T-helper 2 cell treated with Interferon-gamma antibody and Interleukin-4, amounts not matched to agents 5 μg/mL and 100 μg/mL, for 36 hours (primary cell): ENCODE measurements at regions not wholly inside any gene's neighbourhood (a gene's known extent, or its start where the extent isn't known, plus 50 kb on each side); places are given as distances from the start of the nearest gene placed in this dataset.

Experiments used
- DNase-seq: peaks from one replicate; pipeline ENCODE4 v3.0.0; 2021; ENCODE audit warnings: low spot score
- H3K27ac Mint-ChIP-seq: one replicate; pipeline ENCODE4 v1.8.0; 2021; ENCODE audit warnings: mild to moderate bottlenecking, mixed read lengths
- H3K27me3 Mint-ChIP-seq: one replicate; pipeline ENCODE4 v1.8.0; 2021; ENCODE audit warnings: low read depth, mixed read lengths
- H3K36me3 Mint-ChIP-seq: one replicate; pipeline ENCODE4 v1.8.0; 2021; ENCODE audit warnings: low read depth, mixed read lengths
- H3K4me1 Mint-ChIP-seq: one replicate; pipeline ENCODE4 v1.8.0; 2021; ENCODE audit warnings: low read depth, mixed read lengths
- H3K4me3 Mint-ChIP-seq: one replicate; pipeline ENCODE4 v1.8.0; 2022; ENCODE audit warnings: mild to moderate bottlenecking, moderate library complexity, mixed read lengths
- H3K9me3 Mint-ChIP-seq: one replicate; pipeline ENCODE4 v1.8.0; 2021; ENCODE audit warnings: mixed read lengths

DNA sequence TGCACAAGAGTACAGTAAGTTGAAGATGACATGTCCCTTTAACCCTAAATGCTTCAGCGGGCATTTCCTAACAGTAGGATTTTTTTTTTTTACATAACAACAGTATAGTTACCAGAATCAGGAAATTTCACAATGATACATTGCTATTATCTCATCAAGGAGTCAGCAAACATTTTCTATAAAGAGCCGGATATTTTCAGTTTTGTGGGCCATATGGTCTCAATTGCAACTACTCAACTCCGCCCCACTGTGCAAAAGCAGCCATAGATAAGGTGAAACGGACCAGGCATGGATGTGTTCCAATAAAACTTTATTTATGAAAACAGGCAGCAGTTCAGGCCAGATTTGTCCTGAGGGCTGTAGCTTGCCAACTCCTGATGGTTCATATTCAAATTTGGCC, 130.6 kb downstream of the SMAD6 start:
- Mint-ChIP-seq H3K4me1 (no peaks in the 10 kb centered on the region), H3K27ac (no peak overlapping the region), H3K4me3 (no peak overlapping the region), H3K9me3 (no peaks in the 10 kb centered on the region), H3K36me3 (no peaks in the 10 kb centered on the region), H3K27me3 (no peaks in the 10 kb centered on the region)
- DNase-seq = no peak

DNA sequence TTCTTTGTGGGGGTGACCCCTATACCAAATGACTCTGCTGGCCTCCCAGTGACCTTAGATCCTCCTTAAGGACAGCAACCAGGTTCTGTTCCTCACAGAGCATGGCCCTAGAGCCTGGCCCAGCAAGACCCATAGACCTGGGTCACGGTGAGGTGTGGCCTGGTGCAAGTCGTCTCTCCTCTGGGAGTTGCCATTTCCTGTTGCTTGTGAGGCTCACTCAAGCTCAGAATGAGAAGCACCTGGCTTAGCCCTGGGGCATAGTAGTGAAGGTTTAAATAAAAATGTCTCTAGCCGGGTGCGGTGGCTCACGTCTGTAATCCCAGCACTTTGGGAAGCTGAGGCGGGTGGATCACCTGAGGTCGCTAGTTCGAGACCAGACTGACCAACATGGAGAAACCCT, 131.3 kb downstream of the SMAD6 start:
- H3K27ac Mint-ChIP-seq = no peak overlapping the region
- H3K4me3 Mint-ChIP-seq = no peak overlapping the region
- H3K27me3 Mint-ChIP-seq = no peaks in the 10 kb centered on the region
- no peaks in the 10 kb centered on the region for H3K9me3 Mint-ChIP-seq
- no peak for DNase-seq
- no peaks in the 10 kb centered on the region for H3K4me1 Mint-ChIP-seq
- no peaks in the 10 kb centered on the region for H3K36me3 Mint-ChIP-seq

- Mint-ChIP-seq H3K36me3 (no peaks in the 10 kb centered on the region), H3K27me3 (no peaks in the 10 kb centered on the region), H3K27ac (no peak overlapping the region), H3K4me3 (no peak overlapping the region), H3K4me1 (no peaks in the 10 kb centered on the region), H3K9me3 (no peaks in the 10 kb centered on the region)
- DNase-seq = no peak
Observed at GRCh38 chr15:66833803-66834202, 131.8 kb downstream of the SMAD6 start.

GRCh38 chr15:66834881-66835878, 133.1 kb downstream of the SMAD6 start:
- no peak overlapping the region for H3K27ac Mint-ChIP-seq
- H3K27me3 Mint-ChIP-seq = peaks cover 4% of the 10 kb centered on the region
- no peaks in the 10 kb centered on the region for H3K9me3 Mint-ChIP-seq
- DNase-seq = no peak
- H3K4me1 Mint-ChIP-seq = no peaks in the 10 kb centered on the region
- no peak overlapping the region for H3K4me3 Mint-ChIP-seq
- no peaks in the 10 kb centered on the region for H3K36me3 Mint-ChIP-seq

- Mint-ChIP-seq H3K4me3 (no peak overlapping the region), H3K27me3 (peaks cover 13% of the 10 kb centered on the region), H3K36me3 (no peaks in the 10 kb centered on the region), H3K9me3 (no peaks in the 10 kb centered on the region), H3K4me1 (no peaks in the 10 kb centered on the region), H3K27ac (no peak overlapping the region)
- DNase-seq = no peak
Observed at GRCh38 chr15:66836231-66837030, 134.4 kb downstream of the SMAD6 start.

DNA sequence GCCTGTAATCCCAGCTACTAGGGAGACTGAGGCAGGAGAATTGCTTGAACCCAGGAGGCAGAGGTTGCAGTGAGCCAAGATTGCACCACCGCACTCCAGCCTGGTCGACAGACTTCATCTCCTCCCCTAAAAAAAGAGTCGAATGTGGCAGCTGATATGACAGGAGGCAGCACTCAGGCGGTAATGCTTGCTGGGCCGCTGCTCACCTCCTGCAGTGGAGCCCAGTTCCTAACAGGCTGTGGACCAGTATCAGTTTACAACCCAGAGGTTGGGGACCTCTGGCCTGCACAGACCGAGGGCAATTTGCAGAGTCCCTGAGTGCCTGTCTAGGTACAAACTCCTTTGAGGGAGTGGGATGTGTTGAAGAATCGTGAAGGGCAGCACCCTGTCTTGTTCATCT, 136.2 kb downstream of the SMAD6 start:
- Mint-ChIP-seq H3K4me3 (no peak overlapping the region), H3K27ac (no peak overlapping the region), H3K4me1 (no peaks in the 10 kb centered on the region), H3K27me3 (peaks cover 25% of the 10 kb centered on the region), H3K9me3 (no peaks in the 10 kb centered on the region), H3K36me3 (no peaks in the 10 kb centered on the region)
- DNase-seq = no peak

- H3K27ac Mint-ChIP-seq = no peak overlapping the region
Observed at GRCh38 chr15:66838671-66839239, 136.7 kb downstream of the SMAD6 start.

DNA sequence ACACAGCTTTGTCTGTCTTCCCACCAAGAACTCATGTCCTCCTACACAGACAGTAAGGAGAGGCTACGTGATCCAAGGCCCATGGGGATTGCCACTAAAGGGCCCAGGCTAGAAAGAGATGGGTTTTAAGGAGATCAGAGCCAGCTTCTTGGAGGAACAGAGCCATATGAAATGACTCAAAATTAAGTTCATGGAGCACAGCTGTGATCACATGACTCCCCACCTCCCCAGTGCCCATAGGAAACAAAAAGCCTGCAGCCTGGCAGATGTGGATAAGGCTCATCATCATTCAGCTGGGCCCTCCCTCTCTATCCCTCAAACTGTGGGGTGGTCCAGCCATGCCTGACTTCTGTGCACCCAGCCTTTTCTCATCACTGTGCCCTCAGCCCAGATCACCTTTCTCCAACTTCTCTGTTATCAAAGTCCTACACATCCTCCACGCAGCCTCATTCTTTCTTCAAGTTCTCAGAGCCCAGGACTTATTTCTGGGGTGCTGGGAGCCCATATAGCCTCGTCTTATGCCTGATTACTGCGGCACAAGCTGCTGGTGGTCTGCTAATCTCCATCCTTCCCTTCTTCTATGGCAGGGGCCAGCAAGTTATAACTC, 137.6 kb downstream of the SMAD6 start:
- no peaks in the 10 kb centered on the region for H3K36me3 Mint-ChIP-seq
- H3K9me3 Mint-ChIP-seq = no peaks in the 10 kb centered on the region
- H3K27ac Mint-ChIP-seq = no peak overlapping the region
- no peaks in the 10 kb centered on the region for H3K4me1 Mint-ChIP-seq
- peaks cover 39% of the 10 kb centered on the region for H3K27me3 Mint-ChIP-seq
- DNase-seq = no peak
- no peak overlapping the region for H3K4me3 Mint-ChIP-seq

More at GRCh38 chr15:66838671-66839239, 136.7 kb downstream of the SMAD6 start:
- Mint-ChIP-seq H3K4me1 (no peaks in the 10 kb centered on the region), H3K9me3 (no peaks in the 10 kb centered on the region), H3K4me3 (no peak overlapping the region), H3K36me3 (no peaks in the 10 kb centered on the region), H3K27me3 (peaks cover 30% of the 10 kb centered on the region)
- DNase-seq = no peak

GRCh38 chr15:66840615-66841390, 138.8 kb downstream of the SMAD6 start:
- H3K4me3 Mint-ChIP-seq = no peak overlapping the region
- no peak for DNase-seq
- H3K27ac Mint-ChIP-seq = no peak overlapping the region

DNA sequence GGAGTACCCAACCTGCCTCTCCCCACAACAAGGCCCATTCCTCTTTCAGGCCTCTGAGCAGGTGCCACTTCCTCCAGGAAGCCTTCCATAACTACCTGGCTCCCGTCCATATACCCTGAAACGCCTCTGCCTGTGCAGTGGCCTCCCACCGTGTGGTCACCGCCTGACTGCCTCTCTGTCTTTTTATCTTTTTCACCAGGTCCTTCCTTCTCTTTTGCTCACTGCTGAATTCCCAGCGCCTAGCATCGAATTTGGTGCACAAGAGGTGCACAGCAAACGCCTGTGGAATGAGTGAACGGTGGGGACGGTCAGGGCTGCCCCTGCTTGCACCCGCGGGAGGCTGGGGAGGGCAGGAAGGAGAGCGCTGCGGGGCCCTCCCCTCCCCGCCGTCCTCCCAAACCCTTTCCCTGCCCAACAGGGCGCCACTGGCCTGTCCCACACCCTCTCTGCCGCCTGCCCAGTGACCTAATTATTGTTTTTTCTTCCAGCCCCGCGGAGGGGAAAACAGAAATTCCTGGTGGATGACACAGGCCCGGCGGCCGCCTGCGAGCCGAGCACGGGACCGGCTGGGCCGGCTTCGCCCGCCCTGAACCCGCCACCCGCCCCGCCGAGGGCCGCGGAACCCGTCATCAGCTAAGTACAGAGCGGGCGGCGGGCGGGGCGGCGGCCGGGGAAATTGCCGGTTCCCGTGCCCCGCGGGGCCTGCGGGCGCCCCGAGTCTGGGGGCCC, 140.1 kb downstream of the SMAD6 start:
- peaks cover 50% of the 10 kb centered on the region for H3K27me3 Mint-ChIP-seq
- no peak overlapping the region for H3K4me3 Mint-ChIP-seq
- no peak overlapping the region for H3K27ac Mint-ChIP-seq
- no peaks in the 10 kb centered on the region for H3K36me3 Mint-ChIP-seq
- no peak for DNase-seq
- no peaks in the 10 kb centered on the region for H3K9me3 Mint-ChIP-seq
- H3K4me1 Mint-ChIP-seq = no peaks in the 10 kb centered on the region

More at GRCh38 chr15:66840615-66841390, 138.8 kb downstream of the SMAD6 start:
- H3K4me1 Mint-ChIP-seq = no peaks in the 10 kb centered on the region
- peaks cover 48% of the 10 kb centered on the region for H3K27me3 Mint-ChIP-seq
- no peaks in the 10 kb centered on the region for H3K9me3 Mint-ChIP-seq
- no peaks in the 10 kb centered on the region for H3K36me3 Mint-ChIP-seq

DNA sequence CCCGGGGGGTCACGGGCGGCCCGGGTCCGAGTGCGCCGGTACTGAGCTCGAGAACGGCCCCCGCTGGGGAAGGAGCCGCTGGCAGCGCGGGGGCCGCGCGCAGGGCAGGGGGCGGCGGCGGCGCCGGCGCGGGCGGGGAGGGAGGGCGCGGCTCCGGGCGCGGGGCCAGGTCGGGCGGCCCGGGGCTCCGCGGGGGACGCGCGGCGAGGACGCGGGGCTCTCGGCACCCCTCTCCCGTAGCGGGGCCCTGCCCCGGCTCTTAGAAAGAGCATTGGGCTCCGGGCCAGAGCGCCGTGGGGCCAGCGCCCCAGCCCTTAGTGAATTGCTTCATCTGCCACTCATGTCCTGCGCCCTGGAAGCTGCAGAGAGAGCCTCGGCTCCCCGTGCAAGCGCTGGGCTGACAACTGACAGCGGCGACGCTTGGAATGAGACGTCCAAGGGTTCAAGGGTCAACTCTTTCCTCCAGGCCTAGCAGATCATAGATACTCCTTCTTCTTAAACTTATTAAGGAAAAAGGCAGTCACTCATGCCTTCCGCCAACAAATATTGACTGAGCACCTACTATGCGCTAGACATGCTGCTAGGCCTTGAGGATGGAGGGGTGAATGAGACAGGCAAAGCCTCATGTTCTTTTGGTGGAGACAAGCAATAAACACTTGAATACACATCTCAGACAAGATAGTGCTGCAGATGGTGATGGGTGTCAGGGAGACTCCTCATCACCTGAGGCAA, 140.8 kb downstream of the SMAD6 start:
- Mint-ChIP-seq H3K4me1 (no peaks in the 10 kb centered on the region), H3K4me3 (peak overlapping the region; percentile 17), H3K27ac (no peak overlapping the region), H3K36me3 (no peaks in the 10 kb centered on the region), H3K27me3 (peaks cover 50% of the 10 kb centered on the region), H3K9me3 (no peaks in the 10 kb centered on the region)
- DNase-seq = no peak

- Mint-ChIP-seq H3K9me3 (no peaks in the 10 kb centered on the region), H3K4me3 (no peak overlapping the region), H3K36me3 (no peaks in the 10 kb centered on the region), H3K4me1 (no peaks in the 10 kb centered on the region), H3K27me3 (peaks cover 50% of the 10 kb centered on the region), H3K27ac (no peak overlapping the region)
- no peak for DNase-seq
Observed at GRCh38 chr15:66843581-66843980, 141.5 kb downstream of the SMAD6 start.
